IMR-90 (cell line): ENCODE measurements at regions not wholly inside any gene's neighbourhood (a gene's known extent, or its start where the extent isn't known, plus 50 kb on each side); places are given as distances from the start of the nearest gene placed in this dataset.

ENCODE experiments used
- ATAC-seq: fragments of 200-7000 bp; cut with Tn5 transposase; 2 replicates; pipeline ENCODE4 v1.9.1; 2020; ENCODE audit warnings: low read depth, mild to moderate bottlenecking, moderate library complexity
- BruUV-seq: library from RNA; stranded (reverse); fragments of 400-500 nt; replicated peaks from 2 replicates; lab custom pipeline; 2021; lab: Mats Ljungman, UMichigan
- CTCF ChIA-PET: fragments of 300-600 bp; formaldehyde crosslinking; extraction: SDS; loops from one replicate; lab custom pipeline; 2021; ENCODE audit warnings: antibody characterized with exemption; lab: Yijun Ruan, JAX
- POLR2A ChIA-PET: fragments of 300-600 bp; sonication (Branson Sonifier 250); formaldehyde crosslinking; loops from one replicate; lab custom pipeline; 2022; ENCODE audit warnings: antibody characterized with exemption; ENCODE audit not compliant: unreplicated experiment; lab: Charles Lee
- DNase-seq: peaks from one replicate; pipeline ENCODE4 v3.0.0; 2013
- H2AFZ ChIP-seq: replicated peaks from 2 replicates; pipeline ENCODE3; 2013; ENCODE audit warnings: low read length, mild to moderate bottlenecking; ENCODE audit not compliant: poor library complexity
- H2AK5ac ChIP-seq: 2 replicates; pipeline ENCODE4 v1.6.1; 2013; ENCODE audit warnings: low read depth, low read length, inconsistent platforms
- H2AK9ac ChIP-seq: replicated peaks from 2 replicates; pipeline ENCODE3; 2013; ENCODE audit warnings: mild to moderate bottlenecking, low read depth, low read length, moderate library complexity; ENCODE audit not compliant: poor library complexity
- H2BK120ac ChIP-seq: 2 replicates; pipeline ENCODE4 v1.6.1; 2013; ENCODE audit warnings: low read depth, low read length, inconsistent platforms
- H2BK15ac ChIP-seq: 3 replicates; pipeline ENCODE4 v1.6.1; 2013; ENCODE audit warnings: low read depth, low read length, inconsistent platforms
- H2BK20ac ChIP-seq: 2 replicates; pipeline ENCODE4 v1.6.1; 2013; ENCODE audit warnings: low read depth, mild to moderate bottlenecking, inconsistent platforms, low read length, moderate library complexity
- H2BK5ac ChIP-seq: 2 replicates; pipeline ENCODE4 v1.6.1; 2013; ENCODE audit warnings: mild to moderate bottlenecking, low read depth, low read length, inconsistent platforms; ENCODE audit not compliant: poor library complexity, severe bottlenecking
- H3K14ac ChIP-seq: replicated peaks from 2 replicates; pipeline ENCODE4 v1.6.1; 2013; ENCODE audit warnings: low read depth, low read length, inconsistent platforms
- H3K18ac ChIP-seq: 2 replicates; pipeline ENCODE4 v1.6.1; 2013; ENCODE audit warnings: low read depth, low read length, control low read depth
- H3K23ac ChIP-seq: 2 replicates; pipeline ENCODE4 v1.6.1; 2013; ENCODE audit warnings: low read depth, low read length, inconsistent platforms
- H3K27ac ChIP-seq: 2 replicates; pipeline ENCODE4 v1.5.1; 2013; ENCODE audit warnings: mild to moderate bottlenecking, control low read depth, low read length; ENCODE audit not compliant: insufficient read depth
- H3K27me3 ChIP-seq: 2 replicates; pipeline ENCODE4 v1.6.1; 2013; ENCODE audit warnings: low read length; ENCODE audit not compliant: control insufficient read depth, insufficient read depth
- H3K36me3 ChIP-seq: 2 replicates; pipeline ENCODE4 v1.6.1; 2013; ENCODE audit warnings: low read length, mixed read lengths; ENCODE audit not compliant: control insufficient read depth, insufficient read depth
- H3K4ac ChIP-seq: 2 replicates; pipeline ENCODE4 v1.6.1; 2013; ENCODE audit warnings: low read depth, low read length, inconsistent platforms
- H3K4me1 ChIP-seq: 2 replicates; pipeline ENCODE4 v1.6.1; 2013; ENCODE audit warnings: low read length, mixed read lengths; ENCODE audit not compliant: control insufficient read depth, insufficient read depth
- H3K4me2 ChIP-seq: 2 replicates; pipeline ENCODE4 v1.6.1; 2013; ENCODE audit warnings: low read depth, mild to moderate bottlenecking, control low read depth, low read length, moderate library complexity
- H3K4me3 ChIP-seq: 2 replicates; pipeline ENCODE4 v1.5.1; 2013; ENCODE audit warnings: low read depth, mild to moderate bottlenecking, control low read depth, low read length, moderate library complexity; ENCODE audit not compliant: insufficient read depth
- H3K56ac ChIP-seq: 2 replicates; pipeline ENCODE4 v1.6.1; 2013; ENCODE audit warnings: low read length, inconsistent platforms; ENCODE audit not compliant: insufficient read depth; ENCODE audit errors: extremely low read depth
- H3K79me1 ChIP-seq, 2 experiments: 2 replicates each; pipeline ENCODE4 v1.6.1; 2013; ENCODE audit warnings: low read length in 2 of 2, inconsistent platforms in 1 of 2, low read depth in 1 of 2
- H3K9ac ChIP-seq: 2 replicates; pipeline ENCODE4 v1.6.1; 2013; ENCODE audit warnings: low read depth, low read length, control low read depth
- H3K9me1 ChIP-seq: 2 replicates; pipeline ENCODE4 v1.6.1; 2013; ENCODE audit warnings: low read length, inconsistent platforms; ENCODE audit not compliant: insufficient read depth
- H3K9me3 ChIP-seq: 2 replicates; pipeline ENCODE4 v1.6.1; 2013; ENCODE audit warnings: low read length; ENCODE audit not compliant: control insufficient read depth, insufficient read depth
- H4K20me1 ChIP-seq: 2 replicates; pipeline ENCODE4 v1.6.1; 2013; ENCODE audit warnings: low read length, inconsistent platforms; ENCODE audit not compliant: insufficient read depth
- H4K5ac ChIP-seq: 2 replicates; pipeline ENCODE4 v1.6.1; 2013; ENCODE audit warnings: mild to moderate bottlenecking, low read depth, low read length, control low read depth
- H4K8ac ChIP-seq, 2 experiments: 2 replicates each; pipeline ENCODE4 v1.6.1; 2013; ENCODE audit warnings: low read depth in 2 of 2, low read length in 2 of 2, control low read depth in 1 of 2, inconsistent platforms in 1 of 2
- H4K91ac ChIP-seq: 2 replicates; pipeline ENCODE4 v1.6.1; 2013; ENCODE audit warnings: low read depth, low read length, inconsistent platforms; ENCODE audit not compliant: insufficient read depth
- CEBPB ChIP-seq: IDR thresholded peaks from 2 replicates; pipeline ENCODE4 v1.6.1; 2012; ENCODE audit warnings: low read depth, low read length, improper control_type of control experiment
- CHD1 ChIP-seq: IDR thresholded peaks from 2 replicates; pipeline ENCODE4 v1.6.1; 2012; ENCODE audit warnings: low read depth, low read length, improper control_type of control experiment
- CTCF ChIP-seq: conservative IDR thresholded peaks from 2 replicates; pipeline ENCODE4 v1.5.1; 2012; ENCODE audit warnings: mild to moderate bottlenecking, low read depth, low read length, improper control_type of control experiment
- ELK1 ChIP-seq: fragments of 150-350 bp; IDR thresholded peaks from 2 replicates; pipeline ENCODE4 v1.6.1; 2016; ENCODE audit warnings: low read depth, mild to moderate bottlenecking, low read length, moderate library complexity, borderline replicate concordance
- FOS ChIP-seq: fragments of 150-350 bp; IDR thresholded peaks from 2 replicates; pipeline ENCODE4 v1.6.1; 2016; ENCODE audit warnings: low read depth, low read length
- MAFK ChIP-seq: IDR thresholded peaks from 2 replicates; pipeline ENCODE4 v1.6.1; 2012; ENCODE audit warnings: low read depth, low read length, improper control_type of control experiment
- MXI1 ChIP-seq: IDR thresholded peaks from 2 replicates; pipeline ENCODE4 v1.6.1; 2012; ENCODE audit warnings: low read depth, mild to moderate bottlenecking, low read length, moderate library complexity, borderline replicate concordance
- POLR2A ChIP-seq: IDR thresholded peaks from 2 replicates; pipeline ENCODE4 v1.6.1; 2012; ENCODE audit warnings: mild to moderate bottlenecking, low read depth, low read length
- RAD21 ChIP-seq: IDR thresholded peaks from 2 replicates; pipeline ENCODE4 v1.6.1; 2012; ENCODE audit warnings: low read length, improper control_type of control experiment
- RCOR1 ChIP-seq: IDR thresholded peaks from 2 replicates; pipeline ENCODE4 v1.6.1; 2012; ENCODE audit warnings: mild to moderate bottlenecking, low read length, improper control_type of control experiment; ENCODE audit not compliant: insufficient replicate concordance
- RFX5 ChIP-seq: IDR thresholded peaks from 2 replicates; pipeline ENCODE4 v1.8.0; 2012; ENCODE audit warnings: low read depth, mild to moderate bottlenecking, low read length, moderate library complexity
- WGBS, 2 experiments: methylation state at CpG; one replicate each; pipeline versions ENCODE4 v1.1.5 to v1.1.7; 2013; ENCODE audit warnings: missing lambda C conversion rate in 2 of 2; ENCODE audit not compliant: insufficient read length in 1 of 2; ENCODE audit errors: extremely low coverage in 2 of 2; 5-methylcytosine and 5-hydroxymethylcytosine counted together
- dilution Hi-C: fragments of 300-500 bp; cut with HindIII; formaldehyde crosslinking; loops from one replicate; pipeline ENCODE4 v1.14.3; 2018; ENCODE audit warnings: low sequenced_read_pairs; ENCODE audit not compliant: unreplicated experiment
- in situ Hi-C: fragments of 300-500 bp; cut with MboI; formaldehyde crosslinking; loops from 3 replicates; pipeline ENCODE4 v1.14.3; 2019; ENCODE audit warnings: low sequenced_read_pairs, inconsistent platforms, mixed read lengths
- intact Hi-C: fragments of 100-400 bp; cut with micrococcal nuclease; formaldehyde crosslinking; loops from 2 replicates; pipeline ENCODE4 v1.10.0; 2022

- Histone ChIP-seq H3K9me1 (no peaks in the 10 kb centered on the region), H3K4ac (no peak overlapping the region), H4K8ac (no peak overlapping the region), H3K4me3 (no peak overlapping the region), H3K36me3 (no peaks in the 10 kb centered on the region), H3K18ac (no peak overlapping the region), H4K5ac (no peak overlapping the region), H2BK120ac (no peak overlapping the region), H2AK5ac (no peak overlapping the region), H3K14ac (no peak overlapping the region), H3K27ac (no peak overlapping the region), H4K20me1 (no peaks in the 10 kb centered on the region), H4K91ac (no peak overlapping the region), H2BK5ac (no peak overlapping the region), H2BK20ac (no peak overlapping the region), H2AFZ (no peak overlapping the region), H3K9me3 (no peaks in the 10 kb centered on the region), H3K4me1 (no peaks in the 10 kb centered on the region), H2BK15ac (no peak overlapping the region), H3K79me1 (no peaks in the 10 kb centered on the region), H3K9ac (no peak overlapping the region), H3K56ac (no peak overlapping the region), H3K27me3 (no peaks in the 10 kb centered on the region), H2AK9ac (no peak overlapping the region), H3K4me2 (no peak overlapping the region), H3K23ac (no peak overlapping the region)
- WGBS, 2 experiments = no CpG with 5 or more reads among the region's 2 CpGs
- DNase-seq = peak; percentile 18
- TF ChIP-seq RFX5 (no peak), RCOR1 (no peak), ELK1 (no peak), FOS (no peak), MXI1 (no peak), RAD21 (no peak), MAFK (no peak), CTCF (no peak), CHD1 (no peak), POLR2A (no peak), CEBPB (no peak)
- dilution Hi-C loops (no loop called here), in situ Hi-C loops (no loop called here), intact Hi-C loops (no loop called here)
- ChIA-PET CTCF (interaction anchor here (2.2 kb wide), 1 partner anchor 9 kb away, joined by 5 read pairs; no protein-coding TSS in a partner anchor), POLR2A (interaction anchor here (0.5 kb wide), 1 partner anchor 51 kb away, joined by 4 read pairs; no protein-coding TSS in a partner anchor)
- no TSS peak for BruUV-seq
- ATAC-seq = no peak
Observed at GRCh38 chr2:12381543-12382325, 335.0 kb upstream of the TRIB2 start.
